Uterus (tissue), 3 donors: ENCODE measurements at regions not wholly inside any gene's neighbourhood (a gene's known extent, or its start where the extent isn't known, plus 50 kb on each side); places are given as distances from the start of the nearest gene placed in this dataset.

Experiments used
- DNase-seq, 2 donors: peaks; one replicate each; pipeline ENCODE4 v3.0.0-alpha.2; 2019 to 2020
- H3K27ac ChIP-seq, 2 donors: fragments of 200-600 bp; sonication (generic); 1 replicate in 1 of 2; 2 replicates in 1 of 2; pipeline ENCODE4 v1.5.1; 2016 to 2018
- H3K27me3 ChIP-seq, 2 donors: fragments of 200-600 bp; sonication (generic); one replicate each; pipeline ENCODE4 v1.5.1; 2018 to 2019; ENCODE audit warnings: control low read depth in 1 of 2
- H3K36me3 ChIP-seq, 2 donors: fragments of 200-600 bp; sonication (generic); one replicate each; pipeline ENCODE4 v1.5.1; 2019; ENCODE audit warnings: control low read depth in 1 of 2
- H3K4me1 ChIP-seq, 2 donors: fragments of 200-600 bp; sonication (generic); one replicate each; pipeline ENCODE4 v1.5.1; 2018 to 2019; ENCODE audit warnings: control low read depth in 1 of 2
- H3K4me3 ChIP-seq, 2 donors: fragments of 200-600 bp; sonication (generic); 1 replicate in 1 of 2; 2 replicates in 1 of 2; pipeline ENCODE4 v1.5.1; 2018 to 2019; ENCODE audit warnings: mild to moderate bottlenecking in 1 of 2
- H3K9me3 ChIP-seq, 2 donors: fragments of 200-600 bp; sonication (generic); one replicate each; pipeline ENCODE4 v1.5.1; 2019; ENCODE audit warnings: control low read depth in 1 of 2
- CTCF ChIP-seq, 4 experiments: fragments of 200-600 bp in 2 of 4; fragments of 450-650 bp in 2 of 4; sonication (generic) in 2 of 4; IDR thresholded peaks; one replicate each; pipeline ENCODE4 v1.5.1; 2016 to 2019; ENCODE audit warnings: antibody characterized with exemption in 4 of 4, mild to moderate bottlenecking in 2 of 4, moderate library complexity in 1 of 4
- POLR2A ChIP-seq, 2 donors: fragments of 450-650 bp; IDR thresholded peaks; one replicate each; pipeline ENCODE4 v1.6.1; 2016; ENCODE audit warnings: antibody characterized with exemption in 2 of 2, mild to moderate bottlenecking in 1 of 2, moderate library complexity in 1 of 2
- intact Hi-C: fragments of 100-400 bp; cut with DNase I; formaldehyde crosslinking; loops from one replicate; pipeline ENCODE4 v1.15.1; 2023; ENCODE audit warnings: low total_unique reads
- donor health status: DM: yes; HTN: yes; CAD: no.

DNA sequence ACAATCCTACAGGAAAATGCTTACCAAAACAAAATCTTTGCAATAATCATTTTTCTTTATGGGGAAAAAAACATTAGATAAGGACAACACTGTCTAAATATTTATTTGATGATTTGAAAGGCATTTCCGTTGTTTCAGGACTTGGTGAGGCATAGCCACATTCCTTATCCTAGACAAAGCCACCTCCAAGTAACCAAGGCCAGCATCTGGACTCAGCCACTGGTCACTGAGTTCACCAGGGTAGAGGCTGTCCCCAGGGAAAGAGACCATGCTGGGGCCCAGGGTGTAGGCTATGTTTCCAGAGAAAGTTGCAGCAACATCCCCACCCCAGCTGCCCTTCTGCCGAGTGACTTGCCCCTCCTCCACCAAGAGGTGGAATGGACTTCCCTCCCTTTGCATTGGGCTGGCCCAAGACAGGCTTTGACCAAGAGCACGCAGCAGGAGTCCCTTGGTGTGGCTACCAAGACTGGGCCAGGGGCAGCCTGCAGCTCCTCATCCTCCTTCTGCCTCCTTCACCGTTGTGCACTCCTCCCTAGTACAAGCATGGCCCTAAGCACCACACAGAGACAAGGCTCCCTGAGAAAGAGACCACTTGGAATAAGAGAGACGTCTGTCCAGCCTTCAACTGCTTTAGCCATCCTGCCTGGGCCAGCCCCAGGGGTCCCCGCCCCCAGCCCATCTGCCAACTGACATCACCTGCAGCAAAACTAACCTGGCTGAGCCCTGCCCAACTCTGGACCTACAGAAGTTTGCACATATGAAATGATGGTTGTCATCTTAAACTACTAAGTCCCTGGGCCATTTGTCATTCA is 68.1 kb upstream of the SPIN1 start:
- Histone ChIP-seq H3K36me3 (no peaks in the 10 kb centered on the region), H3K4me1 (no peaks in the 10 kb centered on the region), H3K27ac (no peak overlapping the region), H3K4me3 (no peak overlapping the region), H3K27me3 (no peaks in the 10 kb centered on the region), H3K9me3 (no peaks in the 10 kb centered on the region)
- intact Hi-C loops, result no loop called here
- TF ChIP-seq CTCF (IDR thresholded peaks at IDR 0.05) (no peak), POLR2A (IDR thresholded peaks at IDR 0.05) (no peak)
- no peak for DNase-seq

DNA sequence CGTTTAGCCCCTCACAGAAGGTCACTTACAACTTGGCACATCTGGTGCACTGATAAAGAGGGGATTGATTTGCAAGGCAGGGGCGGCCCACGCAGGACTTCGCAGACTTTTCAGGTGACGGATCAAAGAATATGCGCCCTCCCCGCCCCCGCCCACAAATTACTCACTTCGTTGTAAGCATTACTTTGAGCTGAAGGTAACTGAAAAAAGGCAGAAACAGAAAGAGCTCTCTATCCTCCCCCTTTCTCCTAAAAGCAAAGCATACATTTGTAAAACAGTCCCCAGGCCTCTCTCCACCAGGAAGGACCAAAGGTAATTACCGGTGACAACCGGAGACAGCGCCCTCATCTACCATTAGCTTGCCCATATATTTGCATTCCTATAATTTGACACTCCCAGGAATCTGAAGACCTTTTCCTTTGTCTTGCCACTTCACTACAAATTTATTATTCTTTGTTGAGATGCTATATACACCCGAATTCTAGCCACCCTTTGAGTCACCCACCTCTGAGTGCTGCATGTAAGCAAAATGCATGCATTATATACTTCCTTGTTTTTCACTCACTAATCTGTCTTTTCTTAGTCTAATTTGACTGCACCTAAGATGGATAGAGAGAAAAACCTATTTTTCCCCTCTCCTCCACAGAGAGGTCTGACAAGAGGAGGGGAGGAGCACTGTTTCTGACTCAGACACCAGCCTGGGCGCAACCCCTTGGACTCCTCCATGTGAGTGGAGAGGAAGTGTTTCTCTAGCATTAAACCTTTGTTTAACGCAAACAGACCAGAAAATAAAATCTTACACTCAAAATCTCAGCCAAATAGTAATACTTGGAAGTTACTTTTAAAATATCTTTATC is 74.7 kb upstream of the SPIN1 start:
- H3K4me1 ChIP-seq, result no peaks in the 10 kb centered on the region
- no peak overlapping the region for H3K4me3 ChIP-seq
- no peak for DNase-seq
- intact Hi-C loops, result no loop called here
- no peak overlapping the region for H3K27ac ChIP-seq
- no peaks in the 10 kb centered on the region for H3K36me3 ChIP-seq
- TF ChIP-seq CTCF (IDR thresholded peaks at IDR 0.05), result no peak
- TF ChIP-seq POLR2A (IDR thresholded peaks at IDR 0.05), result no peak
- H3K9me3 ChIP-seq, result no peaks in the 10 kb centered on the region
- no peaks in the 10 kb centered on the region for H3K27me3 ChIP-seq

DNA sequence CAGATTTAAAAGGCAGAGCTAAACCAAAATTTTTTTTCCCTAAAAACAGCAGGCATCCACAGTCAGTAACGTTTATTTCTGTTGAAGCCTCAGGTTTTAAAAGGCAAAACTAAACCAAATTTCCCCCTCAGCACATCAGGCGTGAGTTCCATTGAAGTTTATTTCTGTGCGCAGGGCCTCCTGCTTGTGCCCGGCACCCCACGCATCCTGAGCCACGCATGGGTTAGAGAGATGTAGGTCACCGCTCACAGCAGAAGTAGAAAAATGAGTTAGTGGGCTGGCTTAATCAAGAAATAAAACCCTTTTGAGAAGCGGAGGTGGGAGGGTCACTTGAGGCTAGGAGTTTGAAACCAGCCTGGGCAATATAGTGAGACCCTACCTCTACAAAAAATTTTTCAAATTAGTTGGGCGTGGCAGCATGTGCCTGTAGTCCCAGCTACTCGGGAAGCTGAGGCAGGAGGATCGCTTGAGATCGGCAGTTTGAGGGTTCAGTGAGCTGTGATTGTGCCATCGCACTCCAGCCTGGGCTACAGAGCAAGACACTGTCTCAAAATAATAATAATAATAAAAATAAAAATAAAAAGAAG is 75.6 kb upstream of the SPIN1 start:
- no peak for DNase-seq

DNA sequence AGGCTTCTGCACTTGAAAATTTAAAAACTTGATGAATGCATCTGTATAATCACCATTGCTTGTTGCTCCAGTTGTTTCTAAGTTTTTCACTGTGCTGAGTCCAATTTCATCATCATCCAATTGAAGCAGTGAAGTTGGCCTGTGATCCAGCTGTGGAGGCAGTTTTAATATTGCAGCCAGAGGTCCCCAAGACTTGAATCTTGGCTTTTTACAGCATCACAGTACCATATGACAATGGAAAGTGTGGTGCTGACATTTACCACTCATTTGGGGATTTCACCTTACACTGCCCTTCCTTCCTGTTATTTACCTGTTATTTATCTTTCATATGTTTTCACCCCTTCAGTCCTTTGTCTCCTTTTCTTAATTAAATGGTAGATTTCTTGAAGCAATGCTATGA is 76.2 kb upstream of the SPIN1 start:
- TF ChIP-seq POLR2A (IDR thresholded peaks at IDR 0.05) (no peak), CTCF (IDR thresholded peaks at IDR 0.05) (no peak)
- intact Hi-C loops, result no loop called here
- H3K27me3 ChIP-seq, result no peaks in the 10 kb centered on the region

More for the DNA sequence above, 75.6 kb upstream of the SPIN1 start:
- Histone ChIP-seq H3K9me3 (no peaks in the 10 kb centered on the region), H3K27ac (no peak overlapping the region), H3K36me3 (no peaks in the 10 kb centered on the region), H3K4me1 (no peaks in the 10 kb centered on the region), H3K4me3 (no peak overlapping the region), H3K27me3 (no peaks in the 10 kb centered on the region)
- TF ChIP-seq POLR2A (IDR thresholded peaks at IDR 0.05) (no peak), CTCF (IDR thresholded peaks at IDR 0.05) (no peak)
- intact Hi-C loops, result no loop called here

More for the DNA sequence above, 76.2 kb upstream of the SPIN1 start:
- no peak for DNase-seq
- no peaks in the 10 kb centered on the region for H3K36me3 ChIP-seq
- H3K4me1 ChIP-seq, result no peaks in the 10 kb centered on the region
- H3K27ac ChIP-seq, result no peak overlapping the region
- no peak overlapping the region for H3K4me3 ChIP-seq
- no peaks in the 10 kb centered on the region for H3K9me3 ChIP-seq
